ENCODE measurements at regions not wholly inside any gene's neighbourhood (a gene's known extent, or its start where the extent isn't known, plus 50 kb on each side); places are given as distances from the start of the nearest gene placed in this dataset.

DNA sequence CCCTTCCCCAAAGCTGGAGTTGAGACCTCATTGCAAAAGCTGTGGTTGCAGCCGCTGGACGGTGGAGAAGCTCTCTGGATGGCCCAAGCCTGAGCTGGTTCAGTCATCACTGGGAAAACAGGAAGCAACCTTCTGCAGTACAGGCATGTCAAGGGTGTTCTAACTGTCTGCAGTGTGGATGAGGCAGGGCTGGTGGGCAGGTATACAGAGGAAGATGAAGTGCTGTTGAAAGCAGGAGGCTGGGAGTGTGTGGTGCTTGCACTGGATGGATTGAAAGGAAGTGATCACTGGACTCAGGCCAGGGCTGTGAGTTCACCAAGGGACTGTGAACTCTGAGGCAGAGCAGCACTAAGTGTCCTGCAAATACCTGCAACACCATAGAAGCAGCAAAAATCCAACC, 89.0 kb upstream of the NOX3 start:
- Histone ChIP-seq H2BK5ac (ENCODE audit: low read depth, low read length, poor library complexity, severe bottlenecking) (no peak overlapping the region), H4K8ac (ENCODE audit: low read length) (no peak overlapping the region), H2AK5ac (ENCODE audit: low read length, severe bottlenecking) (no peak overlapping the region), H2AFZ (ENCODE audit: low read depth, low read length) (no peak overlapping the region), H3K79me1 (replicated peaks; ENCODE audit: low read length, poor library complexity, severe bottlenecking) (no peaks in the 10 kb centered on the region), H3K4me3 (ENCODE audit: insufficient read depth in 1 of 2, low read depth in 1 of 2, low read length in 2 of 2) (no peak overlapping the region), H3K4ac (ENCODE audit: low read depth in 1 of 2, low read length in 2 of 2) (no peak overlapping the region), H2BK120ac (ENCODE audit: low read depth, low read length) (no peak overlapping the region), H3K9ac (ENCODE audit: low read length) (no peak overlapping the region), H3K9me3 (ENCODE audit: control insufficient read depth, low read length) (no peaks in the 10 kb centered on the region), H3K4me1 (ENCODE audit: control insufficient read depth, insufficient read depth, low read depth, low read length) (no peaks in the 10 kb centered on the region), H3K4me2 (ENCODE audit: low read length, poor library complexity, severe bottlenecking) (no peak overlapping the region), H3K36me3 (ENCODE audit: control insufficient read depth in 1 of 2, insufficient read depth in 2 of 2, low read depth in 1 of 2, low read length in 2 of 2) (no peaks in the 10 kb centered on the region), H2BK15ac (ENCODE audit: low read depth, poor library complexity, severe bottlenecking) (no peak overlapping the region), H2BK12ac (ENCODE audit: low read length in 2 of 2) (peak overlapping the region in 1 of 2 experiments; percentile 81), H3K27ac (ENCODE audit: low read length, poor library complexity, severe bottlenecking) (no peak overlapping the region), H4K91ac (ENCODE audit: low read length) (no peak overlapping the region), H3K23ac (ENCODE audit: low read length in 2 of 2) (no peak overlapping the region), H3K14ac (ENCODE audit: low read length in 2 of 2) (peak overlapping the region in 1 of 2 experiments; percentile 82), H3K27me3 (ENCODE audit: control insufficient read depth in 1 of 2, insufficient read depth in 1 of 2, low read length in 2 of 2) (no peaks in the 10 kb centered on the region), H3K18ac (ENCODE audit: low read depth in 1 of 2, low read length in 2 of 2) (peak overlapping the region in 1 of 2 experiments; percentile 60)
- 98% methylated on average over 2 of the region's 2 CpGs for WGBS
- no peak for DNase-seq

DNA sequence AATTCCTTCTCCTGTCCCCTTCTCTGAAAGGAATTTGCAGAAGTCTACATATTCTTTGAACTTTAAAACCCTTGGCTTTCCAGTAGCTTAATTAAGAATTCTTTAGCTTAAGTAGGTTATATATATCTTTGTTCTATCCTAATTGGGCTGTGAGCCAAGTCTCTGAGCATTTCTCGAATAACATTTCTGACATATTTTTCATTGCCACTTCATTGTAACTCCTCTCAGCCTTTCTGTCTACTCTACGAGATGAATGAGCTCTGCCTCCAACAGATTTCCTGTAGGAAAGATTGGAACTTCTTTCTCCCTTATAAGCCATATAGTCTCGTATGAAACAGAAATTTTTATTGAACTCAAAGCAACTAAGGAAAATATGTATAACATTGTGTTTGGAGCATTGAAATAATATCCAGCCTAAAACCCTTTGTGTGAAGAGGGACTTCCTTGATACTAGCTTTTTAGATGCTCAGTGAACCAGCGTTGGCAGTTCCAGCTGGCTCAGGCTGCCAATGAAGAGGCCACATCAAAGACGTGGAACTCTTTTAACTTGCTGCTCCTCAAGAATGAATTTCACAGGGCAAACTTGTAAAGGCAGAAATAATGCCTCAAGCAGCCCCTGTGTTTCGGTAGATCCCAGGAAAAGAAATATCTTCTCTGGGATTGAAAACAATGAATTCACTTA, 87.7 kb upstream of the NOX3 start:
- Histone ChIP-seq H3K9ac (ENCODE audit: low read length) (no peak overlapping the region), H2BK12ac (ENCODE audit: low read length in 2 of 2) (no peak overlapping the region), H2BK15ac (ENCODE audit: low read depth, poor library complexity, severe bottlenecking) (no peak overlapping the region), H3K23ac (ENCODE audit: low read length in 2 of 2) (no peak overlapping the region), H2BK5ac (ENCODE audit: low read depth, low read length, poor library complexity, severe bottlenecking) (no peak overlapping the region), H4K91ac (ENCODE audit: low read length) (no peak overlapping the region), H3K4me2 (ENCODE audit: low read length, poor library complexity, severe bottlenecking) (no peak overlapping the region), H3K14ac (ENCODE audit: low read length in 2 of 2) (no peak overlapping the region), H3K9me3 (ENCODE audit: control insufficient read depth, low read length) (no peaks in the 10 kb centered on the region), H3K36me3 (ENCODE audit: control insufficient read depth in 1 of 2, insufficient read depth in 2 of 2, low read depth in 1 of 2, low read length in 2 of 2) (no peaks in the 10 kb centered on the region), H2BK120ac (ENCODE audit: low read depth, low read length) (no peak overlapping the region), H2AK5ac (ENCODE audit: low read length, severe bottlenecking) (no peak overlapping the region), H3K4me3 (ENCODE audit: insufficient read depth in 1 of 2, low read depth in 1 of 2, low read length in 2 of 2) (no peak overlapping the region), H3K4ac (ENCODE audit: low read depth in 1 of 2, low read length in 2 of 2) (no peak overlapping the region), H4K8ac (ENCODE audit: low read length) (no peak overlapping the region), H3K27me3 (ENCODE audit: control insufficient read depth in 1 of 2, insufficient read depth in 1 of 2, low read length in 2 of 2) (no peaks in the 10 kb centered on the region), H3K27ac (ENCODE audit: low read length, poor library complexity, severe bottlenecking) (no peak overlapping the region), H3K4me1 (ENCODE audit: control insufficient read depth, insufficient read depth, low read depth, low read length) (no peaks in the 10 kb centered on the region), H3K79me1 (replicated peaks; ENCODE audit: low read length, poor library complexity, severe bottlenecking) (no peaks in the 10 kb centered on the region), H3K18ac (ENCODE audit: low read depth in 1 of 2, low read length in 2 of 2) (no peak overlapping the region), H2AFZ (ENCODE audit: low read depth, low read length) (no peak overlapping the region)
- no peak for DNase-seq
- 89% methylated on average over 5 of the region's 6 CpGs for WGBS

DNA sequence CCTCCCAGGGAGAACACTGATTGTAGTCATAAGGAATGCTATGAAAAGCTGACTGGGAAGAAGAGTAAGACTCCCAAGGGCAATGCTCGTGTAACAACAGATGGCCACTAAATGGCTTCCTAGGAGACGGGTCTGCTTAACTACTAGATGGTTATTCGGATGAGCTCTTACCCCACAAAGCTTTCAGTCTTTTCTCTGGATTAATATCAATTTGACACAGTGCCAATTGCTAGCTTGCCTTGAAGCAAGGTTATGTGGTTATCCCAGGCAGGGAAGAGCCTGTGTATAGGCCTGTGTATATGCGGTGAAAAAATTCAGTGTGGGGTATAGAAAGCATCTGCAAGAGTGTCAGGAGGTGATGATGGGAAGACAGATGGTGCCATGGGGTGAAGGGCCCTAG, 86.4 kb upstream of the NOX3 start:
- Histone ChIP-seq H3K4me2 (ENCODE audit: low read length, poor library complexity, severe bottlenecking) (no peak overlapping the region), H2BK120ac (ENCODE audit: low read depth, low read length) (no peak overlapping the region), H3K4me1 (ENCODE audit: control insufficient read depth, insufficient read depth, low read depth, low read length) (no peaks in the 10 kb centered on the region), H4K8ac (ENCODE audit: low read length) (no peak overlapping the region), H2BK15ac (ENCODE audit: low read depth, poor library complexity, severe bottlenecking) (no peak overlapping the region), H3K4ac (ENCODE audit: low read depth in 1 of 2, low read length in 2 of 2) (no peak overlapping the region), H3K79me1 (replicated peaks; ENCODE audit: low read length, poor library complexity, severe bottlenecking) (no peaks in the 10 kb centered on the region), H2BK12ac (ENCODE audit: low read length in 2 of 2) (no peak overlapping the region), H2BK5ac (ENCODE audit: low read depth, low read length, poor library complexity, severe bottlenecking) (no peak overlapping the region), H3K14ac (ENCODE audit: low read length in 2 of 2) (no peak overlapping the region), H3K27ac (ENCODE audit: low read length, poor library complexity, severe bottlenecking) (no peak overlapping the region), H3K9me3 (ENCODE audit: control insufficient read depth, low read length) (no peaks in the 10 kb centered on the region), H3K18ac (ENCODE audit: low read depth in 1 of 2, low read length in 2 of 2) (no peak overlapping the region), H3K23ac (ENCODE audit: low read length in 2 of 2) (no peak overlapping the region), H3K36me3 (ENCODE audit: control insufficient read depth in 1 of 2, insufficient read depth in 2 of 2, low read depth in 1 of 2, low read length in 2 of 2) (no peaks in the 10 kb centered on the region), H3K4me3 (ENCODE audit: insufficient read depth in 1 of 2, low read depth in 1 of 2, low read length in 2 of 2) (no peak overlapping the region), H3K27me3 (ENCODE audit: control insufficient read depth in 1 of 2, insufficient read depth in 1 of 2, low read length in 2 of 2) (no peaks in the 10 kb centered on the region), H3K9ac (ENCODE audit: low read length) (no peak overlapping the region), H2AK5ac (ENCODE audit: low read length, severe bottlenecking) (no peak overlapping the region), H2AFZ (ENCODE audit: low read depth, low read length) (no peak overlapping the region), H4K91ac (ENCODE audit: low read length) (no peak overlapping the region)
- WGBS, result 97% methylated on average over 4 of the region's 4 CpGs
- DNase-seq, result no peak

DNA sequence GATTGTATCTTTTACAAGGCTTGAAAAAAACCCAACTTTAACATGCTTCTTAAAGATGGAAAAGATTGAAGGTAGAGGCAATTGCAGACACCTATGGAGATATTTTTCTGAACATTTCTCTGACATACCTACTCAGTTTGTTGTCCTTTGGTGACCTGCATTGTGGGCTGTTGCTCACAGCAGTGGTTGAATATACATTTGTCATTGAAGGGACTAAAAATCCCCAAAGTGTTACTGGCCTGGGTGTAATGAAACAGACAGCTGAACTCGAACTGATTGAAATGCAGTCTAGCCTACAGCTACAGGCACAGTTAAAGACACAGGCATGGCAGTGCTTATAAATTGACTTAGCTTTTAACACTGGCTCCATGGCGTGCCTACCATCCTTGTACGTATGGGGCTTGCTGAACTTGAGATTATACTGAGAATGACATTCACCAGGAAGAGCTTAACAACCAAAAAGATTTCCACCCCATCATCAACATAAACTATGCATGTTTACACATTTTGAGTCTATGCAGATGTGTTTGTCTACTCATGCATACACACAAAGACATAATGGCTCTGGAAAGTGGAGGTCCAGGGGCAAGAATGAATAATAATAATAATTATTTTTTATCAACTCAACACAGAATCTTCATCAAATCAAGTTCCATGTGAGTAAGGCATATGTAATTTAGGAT, 83.2 kb upstream of the NOX3 start:
- 93% methylated on average over 3 of the region's 3 CpGs for WGBS
- Histone ChIP-seq H3K27me3 (ENCODE audit: control insufficient read depth in 1 of 2, insufficient read depth in 1 of 2, low read length in 2 of 2) (no peaks in the 10 kb centered on the region), H2AK5ac (ENCODE audit: low read length, severe bottlenecking) (no peak overlapping the region), H3K79me1 (replicated peaks; ENCODE audit: low read length, poor library complexity, severe bottlenecking) (no peaks in the 10 kb centered on the region), H2BK15ac (ENCODE audit: low read depth, poor library complexity, severe bottlenecking) (no peak overlapping the region), H2BK12ac (ENCODE audit: low read length in 2 of 2) (no peak overlapping the region), H3K14ac (ENCODE audit: low read length in 2 of 2) (no peak overlapping the region), H3K9me3 (ENCODE audit: control insufficient read depth, low read length) (peaks cover 15% of the 10 kb centered on the region), H3K36me3 (ENCODE audit: control insufficient read depth in 1 of 2, insufficient read depth in 2 of 2, low read depth in 1 of 2, low read length in 2 of 2) (no peaks in the 10 kb centered on the region), H3K18ac (ENCODE audit: low read depth in 1 of 2, low read length in 2 of 2) (no peak overlapping the region), H4K91ac (ENCODE audit: low read length) (no peak overlapping the region), H2AFZ (ENCODE audit: low read depth, low read length) (peak overlapping the region; percentile 23), H2BK5ac (ENCODE audit: low read depth, low read length, poor library complexity, severe bottlenecking) (no peak overlapping the region), H3K4me3 (ENCODE audit: insufficient read depth in 1 of 2, low read depth in 1 of 2, low read length in 2 of 2) (no peak overlapping the region), H3K23ac (ENCODE audit: low read length in 2 of 2) (no peak overlapping the region), H2BK120ac (ENCODE audit: low read depth, low read length) (no peak overlapping the region), H3K27ac (ENCODE audit: low read length, poor library complexity, severe bottlenecking) (no peak overlapping the region), H3K4ac (ENCODE audit: low read depth in 1 of 2, low read length in 2 of 2) (no peak overlapping the region), H3K4me1 (ENCODE audit: control insufficient read depth, insufficient read depth, low read depth, low read length) (no peaks in the 10 kb centered on the region), H3K9ac (ENCODE audit: low read length) (no peak overlapping the region), H3K4me2 (ENCODE audit: low read length, poor library complexity, severe bottlenecking) (no peak overlapping the region), H4K8ac (ENCODE audit: low read length) (no peak overlapping the region)
- no peak for DNase-seq
